HFFc6 (cell line): ENCODE measurements at regions not wholly inside any gene's neighbourhood (a gene's known extent, or its start where the extent isn't known, plus 50 kb on each side); places are given as distances from the start of the nearest gene placed in this dataset.
"Not testable (repeated sequence)": the region's sequence is repeated elsewhere in the genome, so short reads cannot be mapped to it uniquely, and the experiment has no call there.

Experiments
- DNase-seq: peaks from one replicate; pipeline ENCODE4 v3.0.0-alpha.2; 2018
- H3K27ac Mint-ChIP-seq: 2 replicates; pipeline ENCODE4 v1.8.0; 2020; ENCODE audit warnings: mild to moderate bottlenecking, mixed read lengths
- H3K27me3 Mint-ChIP-seq: 2 replicates; pipeline ENCODE4 v1.8.0; 2021; ENCODE audit warnings: mild to moderate bottlenecking, moderate library complexity, mixed read lengths; ENCODE audit not compliant: insufficient read depth
- H3K36me3 Mint-ChIP-seq: 2 replicates; pipeline ENCODE4 v1.8.0; 2021; ENCODE audit warnings: low read depth, mixed read lengths
- H3K4me1 Mint-ChIP-seq: 2 replicates; pipeline ENCODE4 v1.8.0; 2020; ENCODE audit warnings: low read depth, mixed read lengths
- H3K4me3 Mint-ChIP-seq: 2 replicates; pipeline ENCODE4 v1.8.0; 2020; ENCODE audit warnings: mild to moderate bottlenecking, moderate library complexity, mixed read lengths
- H3K9me3 Mint-ChIP-seq: 2 replicates; pipeline ENCODE4 v1.8.0; 2020; ENCODE audit warnings: mild to moderate bottlenecking, mixed read lengths
- TF ChIP-seq, protein P1 (sequence below): fragments of 200-600 bp; sonication (generic); IDR thresholded peaks from 2 replicates; pipeline ENCODE4 v1.5.0; 2021; ENCODE audit warnings: antibody characterized with exemption, mild to moderate bottlenecking

DNA sequence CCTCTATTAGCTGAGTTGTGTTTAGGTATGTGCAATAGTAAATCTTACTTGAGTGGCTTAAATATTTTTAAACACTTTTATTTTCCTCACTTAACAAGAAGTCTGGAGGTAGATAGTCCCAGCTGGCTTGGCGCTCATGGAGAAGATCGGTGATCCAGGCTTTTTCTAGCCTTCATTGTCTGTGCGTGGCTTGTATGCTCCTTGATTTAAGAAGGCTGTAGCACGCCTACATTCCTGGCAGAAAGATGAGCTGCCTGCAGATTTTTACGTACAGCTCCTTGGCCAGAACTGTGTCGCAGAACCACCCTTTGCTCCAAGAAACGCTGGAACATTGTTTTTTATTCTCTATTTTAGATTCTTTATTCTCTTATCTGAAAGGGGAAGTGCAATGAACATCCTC lies 284.1 kb downstream of the KIF20B start:
- H3K27me3 Mint-ChIP-seq = no peaks in the 10 kb centered on the region
- no peaks in the 10 kb centered on the region for H3K4me1 Mint-ChIP-seq
- DNase-seq = no peak
- peaks cover 27% of the 10 kb centered on the region for H3K9me3 Mint-ChIP-seq
- H3K4me3 Mint-ChIP-seq = no peak overlapping the region
- H3K36me3 Mint-ChIP-seq = no peaks in the 10 kb centered on the region
- TF ChIP-seq, protein P1, sequence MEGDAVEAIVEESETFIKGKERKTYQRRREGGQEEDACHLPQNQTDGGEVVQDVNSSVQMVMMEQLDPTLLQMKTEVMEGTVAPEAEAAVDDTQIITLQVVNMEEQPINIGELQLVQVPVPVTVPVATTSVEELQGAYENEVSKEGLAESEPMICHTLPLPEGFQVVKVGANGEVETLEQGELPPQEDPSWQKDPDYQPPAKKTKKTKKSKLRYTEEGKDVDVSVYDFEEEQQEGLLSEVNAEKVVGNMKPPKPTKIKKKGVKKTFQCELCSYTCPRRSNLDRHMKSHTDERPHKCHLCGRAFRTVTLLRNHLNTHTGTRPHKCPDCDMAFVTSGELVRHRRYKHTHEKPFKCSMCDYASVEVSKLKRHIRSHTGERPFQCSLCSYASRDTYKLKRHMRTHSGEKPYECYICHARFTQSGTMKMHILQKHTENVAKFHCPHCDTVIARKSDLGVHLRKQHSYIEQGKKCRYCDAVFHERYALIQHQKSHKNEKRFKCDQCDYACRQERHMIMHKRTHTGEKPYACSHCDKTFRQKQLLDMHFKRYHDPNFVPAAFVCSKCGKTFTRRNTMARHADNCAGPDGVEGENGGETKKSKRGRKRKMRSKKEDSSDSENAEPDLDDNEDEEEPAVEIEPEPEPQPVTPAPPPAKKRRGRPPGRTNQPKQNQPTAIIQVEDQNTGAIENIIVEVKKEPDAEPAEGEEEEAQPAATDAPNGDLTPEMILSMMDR = no peak
- H3K27ac Mint-ChIP-seq = no peak overlapping the region

DNA sequence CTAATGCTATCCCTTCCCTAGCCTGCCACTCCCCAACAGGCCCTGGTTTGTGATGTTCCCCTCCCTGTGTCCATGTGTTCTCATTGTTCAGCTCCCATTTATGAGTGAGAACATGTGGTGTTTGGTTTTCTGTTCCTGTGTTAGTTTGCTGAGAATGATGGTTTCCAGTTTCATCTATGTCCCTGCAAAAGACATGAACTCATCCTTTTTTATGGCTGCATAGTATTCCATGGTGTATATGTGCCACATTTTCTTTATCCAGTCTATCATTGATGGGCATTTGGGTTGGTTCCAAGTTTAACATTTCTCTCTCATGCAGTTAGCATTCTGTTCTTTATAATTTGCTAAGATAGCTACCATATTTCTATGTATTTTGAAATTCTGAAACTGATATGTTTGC lies 287.0 kb downstream of the KIF20B start:
- not testable (repeated sequence) for H3K4me3 Mint-ChIP-seq, DNase-seq, H3K27me3 Mint-ChIP-seq, H3K36me3 Mint-ChIP-seq, H3K4me1 Mint-ChIP-seq, H3K27ac Mint-ChIP-seq
- peaks cover 13% of the 10 kb centered on the region for H3K9me3 Mint-ChIP-seq

DNA sequence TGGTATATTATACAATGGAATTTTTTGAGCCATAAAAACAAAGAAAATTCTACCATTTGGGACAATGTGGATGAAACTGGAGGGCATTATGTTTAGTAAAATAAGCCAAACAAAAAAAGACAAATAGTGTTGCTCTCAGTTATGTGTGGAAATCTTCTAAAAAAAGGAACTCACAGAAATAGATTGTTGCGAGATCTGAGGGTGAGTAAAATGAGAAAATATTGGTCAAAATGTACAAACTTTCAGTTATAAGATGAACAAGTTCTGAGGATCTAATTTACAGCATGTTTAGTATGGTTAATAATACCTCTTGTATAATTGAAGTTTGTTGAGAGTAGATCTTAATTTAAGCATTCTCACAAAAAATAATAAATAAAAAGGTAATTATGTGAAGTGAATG lies 291.2 kb downstream of the KIF20B start:
- H3K4me1 Mint-ChIP-seq = no peaks in the 10 kb centered on the region
- H3K9me3 Mint-ChIP-seq = peaks cover 25% of the 10 kb centered on the region
- H3K27me3 Mint-ChIP-seq = no peaks in the 10 kb centered on the region
- no peak overlapping the region for H3K4me3 Mint-ChIP-seq
- DNase-seq = no peak
- H3K27ac Mint-ChIP-seq = no peak overlapping the region
- no peaks in the 10 kb centered on the region for H3K36me3 Mint-ChIP-seq
- TF ChIP-seq, protein P1 = no peak

DNA sequence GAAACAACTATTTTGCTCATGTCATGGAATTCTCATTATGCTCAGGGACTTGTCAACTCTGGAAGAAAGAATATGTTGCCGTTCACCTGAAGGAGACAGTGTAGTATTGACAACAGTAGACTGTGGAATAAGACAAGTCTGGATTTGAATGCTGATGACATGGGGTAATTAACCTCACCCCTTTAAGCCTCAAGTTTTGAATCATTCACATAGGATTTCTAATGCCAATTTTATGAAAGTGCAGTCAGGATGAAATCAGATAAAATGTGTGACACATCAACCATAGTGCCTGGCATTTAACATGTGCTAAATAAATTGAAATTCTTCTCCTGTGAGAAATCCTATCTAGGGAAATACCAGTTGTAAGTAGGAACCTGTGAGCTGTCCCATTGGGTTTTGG lies 305.8 kb downstream of the KIF20B start:
- TF ChIP-seq, protein P1 = no peak
- no peaks in the 10 kb centered on the region for H3K4me1 Mint-ChIP-seq
- H3K36me3 Mint-ChIP-seq = no peaks in the 10 kb centered on the region

DNA sequence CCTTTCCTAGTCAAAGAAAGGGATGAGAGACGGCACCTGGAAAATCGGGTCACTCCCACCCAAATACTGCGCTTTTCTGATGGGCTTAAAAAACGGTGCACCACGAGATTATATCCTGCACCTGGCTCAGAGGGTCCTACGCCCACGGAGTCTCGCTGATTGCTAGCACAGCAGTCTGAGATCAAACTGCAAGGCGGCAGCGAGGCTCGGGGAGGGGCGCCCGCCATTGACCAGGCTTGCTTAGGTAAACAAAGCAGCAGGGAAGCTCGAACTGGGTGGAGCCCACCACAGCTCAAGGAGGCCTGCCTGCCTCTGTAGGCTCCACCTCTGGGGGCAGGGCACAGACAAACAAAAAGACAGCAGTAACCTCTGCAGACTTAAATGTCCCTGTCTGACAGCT lies 309.9 kb downstream of the KIF20B start:
- not testable (repeated sequence) for H3K4me3 Mint-ChIP-seq, H3K27ac Mint-ChIP-seq, DNase-seq, H3K27me3 Mint-ChIP-seq, H3K36me3 Mint-ChIP-seq, H3K4me1 Mint-ChIP-seq
- peaks cover 19% of the 10 kb centered on the region for H3K9me3 Mint-ChIP-seq

More for the DNA sequence above, 305.8 kb downstream of the KIF20B start:
- DNase-seq = no peak
- Mint-ChIP-seq H3K4me3 (no peak overlapping the region), H3K27me3 (no peaks in the 10 kb centered on the region), H3K27ac (no peak overlapping the region), H3K9me3 (peaks cover 23% of the 10 kb centered on the region)

DNA sequence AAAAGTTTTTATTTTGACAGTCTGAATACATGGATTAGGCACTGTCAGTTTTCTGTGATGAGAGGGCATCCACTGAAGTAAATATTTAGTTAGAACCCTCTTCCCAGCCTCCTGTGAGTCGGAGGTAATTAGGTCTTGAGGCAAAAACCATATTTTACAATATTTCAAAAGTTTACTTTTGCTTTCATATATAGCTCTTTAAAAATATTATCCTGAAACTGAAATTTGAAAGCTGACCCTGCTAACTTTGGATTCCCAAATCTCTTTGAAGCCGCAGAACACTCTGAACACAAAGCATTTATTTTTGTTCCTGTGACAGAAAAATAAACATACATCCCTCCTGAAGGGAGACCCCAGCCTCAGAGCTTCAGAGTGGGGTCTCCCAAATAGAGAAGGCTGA lies 317.4 kb downstream of the KIF20B start:
- no peak overlapping the region for H3K27ac Mint-ChIP-seq
- no peak for DNase-seq
- TF ChIP-seq, protein P1 = no peak
- H3K27me3 Mint-ChIP-seq = no peaks in the 10 kb centered on the region
- no peak overlapping the region for H3K4me3 Mint-ChIP-seq
- no peaks in the 10 kb centered on the region for H3K36me3 Mint-ChIP-seq
- peaks cover 18% of the 10 kb centered on the region for H3K9me3 Mint-ChIP-seq
- no peaks in the 10 kb centered on the region for H3K4me1 Mint-ChIP-seq

DNA sequence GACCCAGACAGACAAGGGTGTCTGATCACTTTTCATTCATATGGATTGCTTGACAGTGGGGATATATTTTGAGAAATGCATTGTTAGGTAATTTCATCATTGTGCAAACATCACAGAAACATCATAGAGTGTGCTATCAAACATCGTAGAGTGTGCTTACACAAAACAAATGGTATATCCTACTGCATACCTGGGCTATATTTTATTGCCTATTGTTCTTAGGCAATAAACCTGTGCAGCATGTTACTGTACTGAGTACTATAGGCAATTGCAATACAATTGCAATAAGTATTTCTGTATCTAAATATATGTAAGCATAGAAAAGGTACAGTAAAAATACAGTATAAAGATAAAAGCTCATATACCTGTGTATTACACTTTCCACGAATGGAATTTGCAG lies 319.1 kb downstream of the KIF20B start:
- no peaks in the 10 kb centered on the region for H3K36me3 Mint-ChIP-seq
- no peak overlapping the region for H3K27ac Mint-ChIP-seq

More for the DNA sequence above, 319.1 kb downstream of the KIF20B start:
- Mint-ChIP-seq H3K4me3 (no peak overlapping the region), H3K27me3 (no peaks in the 10 kb centered on the region), H3K9me3 (peaks cover 27% of the 10 kb centered on the region), H3K4me1 (no peaks in the 10 kb centered on the region)
- no peak for DNase-seq
- TF ChIP-seq, protein P1 = no peak
